ENCODE measurements at regions not wholly inside any gene's neighbourhood (a gene's known extent, or its start where the extent isn't known, plus 50 kb on each side); places are given as distances from the start of the nearest gene placed in this dataset.
"Not testable (repeated sequence)": the region's sequence is repeated elsewhere in the genome, so short reads cannot be mapped to it uniquely, and the experiment has no call there.

DNA sequence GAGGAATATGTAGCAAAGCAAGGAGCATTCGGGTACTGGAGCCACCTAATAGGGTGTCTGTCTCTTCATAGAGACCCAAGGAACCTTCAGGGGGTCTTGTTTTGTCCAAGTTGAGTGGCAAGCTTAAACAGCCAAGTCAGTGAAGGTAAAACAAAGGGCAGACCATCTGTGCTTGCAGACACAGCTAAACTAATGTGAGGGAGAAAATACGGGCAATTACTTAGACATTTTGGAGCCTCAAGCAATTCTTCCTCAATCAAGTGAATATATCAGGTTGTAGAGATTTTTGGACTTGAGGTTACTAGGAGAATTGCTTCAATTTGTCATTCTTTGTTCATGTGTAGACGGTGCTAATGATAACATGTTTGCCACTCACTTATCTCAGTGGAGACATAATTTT lies 148.2 kb upstream of the ARHGAP20 start:
- DNase-seq: no peak

DNA sequence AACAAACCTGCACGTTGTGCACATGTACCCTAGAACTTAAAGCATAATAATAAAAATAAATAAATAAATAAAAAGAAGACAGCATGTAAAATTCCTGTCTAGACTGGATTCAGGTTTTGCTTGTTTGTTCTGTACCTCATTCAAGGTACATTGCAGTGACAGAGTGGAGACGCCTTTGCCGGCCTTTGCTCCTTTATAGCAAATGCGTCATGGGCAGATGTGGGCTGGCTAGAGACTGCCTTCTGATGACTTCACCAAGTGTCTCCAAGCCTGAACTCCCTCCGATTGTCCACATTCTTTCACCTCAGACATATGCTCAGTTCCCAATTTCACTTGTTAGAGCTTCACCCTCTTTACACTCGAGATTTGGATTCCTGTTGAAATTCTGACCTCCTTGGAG lies 147.8 kb upstream of the ARHGAP20 start:
- no peak for DNase-seq

DNA sequence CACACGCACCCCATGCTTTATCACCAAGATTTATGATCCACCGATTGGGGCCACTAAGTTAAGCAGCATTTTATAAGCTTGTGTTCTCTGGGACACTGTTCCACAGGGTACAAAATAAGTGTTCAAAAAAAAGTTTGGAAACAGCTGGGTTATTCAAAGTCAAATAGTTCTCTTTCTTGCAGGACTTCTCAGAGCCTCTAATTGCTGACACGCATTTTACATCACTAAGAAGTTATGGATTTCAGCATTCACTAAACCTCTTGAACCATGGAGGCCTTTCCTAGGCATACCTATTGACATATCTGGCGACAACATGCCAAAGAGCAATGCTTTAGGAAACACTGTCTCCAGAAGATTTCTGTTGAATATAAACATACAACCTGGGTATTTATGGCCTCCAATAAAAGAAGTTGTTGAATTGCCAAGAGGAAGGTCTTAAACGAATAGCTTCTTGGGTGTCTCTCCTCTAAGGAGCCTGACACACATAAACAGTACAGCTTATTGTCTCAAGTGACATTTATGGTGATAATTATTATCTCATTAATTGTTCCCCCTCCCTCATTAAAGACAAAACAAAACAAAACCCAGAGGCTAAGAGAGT lies 147.1 kb upstream of the ARHGAP20 start:
- no peak for DNase-seq

DNA sequence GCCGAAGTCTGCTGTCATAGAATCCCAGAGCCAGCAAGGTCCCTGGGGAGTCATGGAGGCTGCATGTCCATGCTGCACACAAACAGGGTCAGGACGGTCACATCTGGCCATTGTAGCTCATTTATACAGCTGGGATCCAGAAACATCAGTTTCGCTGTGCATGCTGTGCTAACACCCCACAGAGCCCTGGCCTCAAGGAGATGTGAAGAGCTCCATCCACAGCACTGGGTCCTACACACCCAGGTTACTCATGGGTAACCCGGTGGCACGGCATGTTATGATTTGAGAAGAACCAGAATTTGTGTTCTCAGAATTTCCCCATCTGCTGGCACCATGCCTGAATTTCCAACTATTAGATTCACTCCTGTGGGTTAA lies 146.3 kb upstream of the ARHGAP20 start:
- no peak for DNase-seq

DNA sequence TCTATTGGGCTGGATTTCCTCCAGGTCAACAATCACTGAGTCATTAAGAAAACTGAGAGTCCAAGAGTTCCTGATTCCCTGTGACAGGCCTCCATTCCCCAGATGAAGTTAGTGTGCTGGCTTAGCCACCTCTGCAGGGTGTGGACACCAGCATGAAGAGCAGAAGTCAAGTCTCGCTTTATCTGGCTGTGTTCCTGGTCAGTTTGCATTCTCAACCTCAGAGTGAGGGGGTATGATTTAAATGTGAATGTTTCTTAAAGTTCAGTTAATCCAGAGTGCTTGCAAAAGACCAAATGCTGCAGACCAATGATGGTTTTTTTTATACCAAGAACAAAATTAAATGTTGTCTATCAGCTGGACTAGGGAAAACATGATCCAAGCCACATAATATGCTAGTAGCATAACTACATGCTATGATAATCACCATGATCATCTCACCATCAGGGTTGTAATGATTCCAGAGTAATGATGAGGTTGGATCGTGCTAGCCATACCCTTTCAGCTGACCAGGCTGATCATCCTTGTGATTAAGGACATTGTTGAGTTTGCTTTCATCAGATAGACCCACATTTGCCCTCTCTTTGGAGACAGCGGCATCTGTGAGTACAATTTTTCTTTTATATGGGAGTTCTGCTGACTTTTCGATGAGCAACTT lies 145.8 kb upstream of the ARHGAP20 start:
- DNase-seq: no peak

DNA sequence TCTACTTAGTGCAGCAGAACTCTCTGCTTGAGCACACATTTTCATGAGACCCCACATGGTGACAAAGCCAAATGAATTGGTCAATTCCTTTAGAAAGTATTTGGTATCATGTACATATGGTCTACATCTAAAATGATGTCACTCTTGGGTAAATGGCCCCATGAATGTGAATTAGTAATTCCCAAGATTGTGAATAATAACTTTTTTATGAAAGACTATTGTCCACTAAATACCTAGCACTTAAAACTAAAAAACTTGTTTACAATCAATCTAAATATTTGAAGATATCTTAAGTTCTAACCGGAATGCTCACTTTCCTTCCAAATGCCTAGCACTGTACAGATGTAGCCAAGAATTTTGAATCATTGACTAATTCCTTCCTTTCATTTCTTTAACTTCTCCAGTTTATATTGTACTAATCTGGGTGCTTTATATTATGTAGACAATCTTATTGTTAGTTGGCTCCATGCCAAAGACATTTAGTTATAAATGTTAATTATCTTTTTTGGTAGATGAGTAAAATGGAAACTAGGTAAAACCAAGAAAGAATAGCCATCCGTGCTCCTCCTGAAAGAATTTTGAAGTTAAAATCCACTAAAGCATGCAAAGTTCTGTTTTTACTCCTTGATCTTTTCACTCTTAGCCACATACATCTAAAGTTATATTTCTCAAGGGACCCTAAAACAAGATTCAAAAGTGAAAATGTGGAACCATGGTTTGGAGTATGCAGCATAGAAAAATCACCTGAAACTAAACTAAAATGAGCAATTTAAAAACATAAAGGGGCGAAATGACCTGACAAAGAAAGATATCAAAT lies 145.0 kb upstream of the ARHGAP20 start:
- no peak for DNase-seq

DNA sequence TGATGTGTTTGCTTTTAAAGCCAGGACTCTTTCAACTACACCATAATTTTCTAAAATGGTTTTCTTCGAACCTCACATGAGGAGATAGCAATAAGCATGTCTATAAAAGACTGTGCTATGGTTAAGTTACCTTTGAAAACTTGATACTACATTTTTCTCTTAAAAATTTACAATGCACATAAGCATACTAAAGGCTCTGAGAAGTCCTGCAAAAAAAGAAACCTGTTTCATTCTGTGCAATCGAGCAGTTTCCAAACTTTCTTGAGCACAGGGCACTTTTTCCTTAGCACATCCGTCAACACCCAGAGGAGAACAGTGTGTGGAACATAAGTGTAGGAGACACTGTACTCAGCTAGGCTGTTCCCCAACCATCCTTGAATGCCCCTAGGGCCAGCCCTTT lies 144.1 kb upstream of the ARHGAP20 start:
- DNase-seq: no peak

DNA sequence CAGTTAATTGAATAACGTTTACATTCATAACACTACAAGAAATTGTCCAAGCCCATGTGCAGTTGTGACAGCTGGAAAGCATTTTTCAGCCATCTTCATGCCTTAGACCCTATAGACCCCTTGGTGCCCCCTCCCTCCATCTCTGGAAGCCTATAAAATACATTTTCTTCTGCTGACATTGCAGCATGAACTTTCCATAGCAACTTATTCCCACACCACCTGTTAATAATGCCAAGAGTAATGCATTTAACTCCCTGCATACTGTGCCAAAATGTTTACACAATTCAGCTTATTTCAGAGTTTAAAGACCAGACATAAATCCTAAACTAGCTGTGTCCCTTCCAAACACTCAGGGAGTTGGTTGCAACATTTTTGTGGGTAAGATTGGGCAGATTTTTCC lies 143.0 kb upstream of the ARHGAP20 start:
- DNase-seq: no peak

DNA sequence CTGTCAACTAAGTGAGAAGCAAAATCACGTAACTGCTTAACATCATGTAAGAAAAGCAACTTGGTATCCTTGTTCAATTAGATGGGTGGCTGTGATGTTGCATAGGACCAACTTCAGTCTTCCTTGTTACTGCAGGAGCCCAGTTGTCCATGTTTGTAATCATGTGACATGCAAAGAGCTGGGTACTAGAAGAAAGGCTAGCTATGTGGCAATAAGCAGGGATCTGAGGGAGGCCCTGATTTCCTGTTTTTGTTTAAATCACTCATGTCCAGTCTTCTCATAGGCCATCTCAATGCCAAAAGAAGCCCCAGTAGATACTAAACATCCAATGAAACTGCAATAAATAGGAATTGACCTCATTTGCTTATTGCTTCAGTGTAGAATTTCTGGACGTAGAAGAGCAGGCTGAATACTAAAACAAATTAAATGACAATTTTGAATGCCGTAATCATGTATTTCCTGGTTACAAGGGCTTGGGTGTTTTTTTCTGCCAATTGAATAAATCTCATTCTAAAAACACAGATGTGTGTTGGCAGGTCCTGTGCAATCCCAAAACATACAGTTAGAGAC lies 140.8 kb upstream of the ARHGAP20 start:
- DNase-seq: no peak

DNA sequence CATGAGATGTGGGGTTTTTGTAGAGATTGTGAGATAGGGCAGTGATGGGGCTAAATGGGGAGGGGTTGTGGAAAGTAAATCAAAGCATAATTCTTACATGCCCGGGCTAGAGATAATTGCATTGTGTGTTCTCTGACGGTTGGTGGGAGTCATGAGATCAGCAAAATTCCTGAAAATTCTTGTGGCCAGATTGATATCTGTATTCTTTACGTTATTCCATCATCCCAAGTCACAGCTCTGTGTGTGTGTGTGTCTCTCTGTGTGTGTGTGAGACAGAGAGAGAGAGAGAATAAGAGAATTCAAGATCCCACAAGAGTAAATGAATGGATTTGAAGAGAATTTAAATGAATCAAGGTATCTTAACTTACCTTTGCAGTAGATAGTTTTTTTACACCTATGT lies 138.6 kb upstream of the ARHGAP20 start:
- no peak for DNase-seq

DNA sequence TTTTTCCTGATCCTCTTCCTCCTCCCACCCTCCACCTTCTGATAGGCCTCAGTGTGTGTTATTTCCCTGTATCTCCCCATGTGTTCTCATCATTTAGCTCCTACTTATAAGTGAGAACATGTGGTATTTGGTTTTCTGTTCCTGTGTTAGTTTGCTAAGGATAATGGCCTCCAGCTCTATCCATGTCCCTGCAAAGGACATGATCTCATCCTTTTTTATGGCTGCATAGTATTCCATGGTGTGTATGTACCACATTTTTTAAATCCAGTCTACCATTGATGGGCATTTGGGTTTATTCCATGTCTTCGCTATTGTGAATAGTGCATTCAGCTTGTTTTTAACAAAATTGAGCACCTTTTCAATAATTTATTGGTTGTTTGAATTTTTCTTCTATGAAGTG lies 130.8 kb upstream of the ARHGAP20 start:
- not testable (repeated sequence) for DNase-seq

DNA sequence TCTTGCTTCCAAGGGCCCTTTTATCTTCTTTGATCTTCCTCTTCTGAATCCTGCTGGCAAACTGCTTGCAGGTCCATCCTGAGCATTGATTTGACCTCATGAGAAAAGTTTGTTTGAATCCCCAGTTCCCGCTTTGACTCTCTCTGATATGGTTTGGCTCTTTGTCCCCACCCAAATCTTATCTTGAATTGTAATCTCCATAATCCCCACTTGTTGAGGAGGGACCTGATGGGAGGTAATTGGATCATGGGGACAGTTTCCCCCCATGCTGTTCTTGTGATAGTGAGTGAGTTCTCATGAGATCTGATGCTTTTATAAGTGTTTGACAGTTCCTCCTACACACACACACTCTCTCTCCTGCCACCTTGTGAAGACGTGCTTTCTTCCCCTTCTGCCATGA lies 126.6 kb upstream of the ARHGAP20 start:
- DNase-seq: no peak

DNA sequence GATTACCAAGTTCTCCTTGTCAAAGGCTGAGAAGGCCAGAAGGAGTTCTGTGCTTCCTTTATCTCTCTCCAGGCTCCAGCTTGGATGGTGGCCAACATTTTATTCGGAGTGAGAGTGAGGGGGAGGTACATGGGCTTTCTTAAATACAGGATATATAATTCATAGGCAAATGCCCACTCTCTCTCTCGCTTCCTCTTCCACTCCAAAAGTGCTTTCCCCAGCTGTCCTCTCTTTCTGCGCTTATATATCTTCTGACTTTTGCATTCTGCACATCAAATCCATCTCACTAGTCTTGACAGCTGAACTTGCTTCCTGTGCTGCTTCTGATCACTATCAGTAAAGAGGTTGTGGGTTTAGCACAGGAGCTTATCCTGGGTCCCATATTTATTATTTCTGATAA lies 125.4 kb upstream of the ARHGAP20 start:
- DNase-seq: no peak

DNA sequence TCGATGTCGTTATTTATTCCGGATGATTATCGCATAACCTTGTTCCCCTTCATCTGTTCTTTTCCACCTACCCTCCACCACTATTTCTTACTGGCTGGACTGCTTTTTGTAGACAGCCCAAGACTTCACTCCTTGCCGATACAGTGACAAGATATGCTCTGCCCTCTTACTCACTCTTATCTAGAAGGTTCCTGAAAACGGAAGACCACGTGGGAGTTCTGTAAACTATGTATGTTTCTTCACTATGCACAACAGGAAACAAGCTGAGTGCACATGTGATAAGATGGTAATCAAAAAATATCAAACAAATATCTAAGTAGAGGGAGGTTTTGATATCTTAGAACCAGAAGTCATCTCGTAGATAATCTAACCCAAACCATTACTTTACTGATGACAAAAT lies 122.9 kb upstream of the ARHGAP20 start:
- no peak for DNase-seq

DNA sequence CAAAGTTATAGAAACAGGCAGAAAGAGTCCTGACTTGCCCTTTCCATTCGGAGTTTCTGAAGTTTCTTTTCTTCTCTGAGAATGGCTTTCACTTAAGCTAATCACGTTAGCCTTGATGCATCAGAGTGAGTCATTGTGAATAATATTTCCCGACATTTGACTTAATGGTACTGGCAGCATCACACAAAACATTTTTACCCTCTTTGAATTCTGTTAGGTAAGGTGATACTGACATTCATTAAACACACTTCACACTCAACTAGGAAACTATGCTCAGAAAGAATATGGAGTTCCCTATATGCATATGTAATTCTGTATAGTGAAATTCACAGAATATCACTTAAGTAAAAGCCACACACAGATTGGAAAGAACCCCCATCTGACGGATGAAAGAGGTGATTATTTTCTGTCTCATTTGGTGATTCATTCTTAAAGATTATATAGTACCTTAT lies 120.8 kb upstream of the ARHGAP20 start:
- DNase-seq: no peak

DNA sequence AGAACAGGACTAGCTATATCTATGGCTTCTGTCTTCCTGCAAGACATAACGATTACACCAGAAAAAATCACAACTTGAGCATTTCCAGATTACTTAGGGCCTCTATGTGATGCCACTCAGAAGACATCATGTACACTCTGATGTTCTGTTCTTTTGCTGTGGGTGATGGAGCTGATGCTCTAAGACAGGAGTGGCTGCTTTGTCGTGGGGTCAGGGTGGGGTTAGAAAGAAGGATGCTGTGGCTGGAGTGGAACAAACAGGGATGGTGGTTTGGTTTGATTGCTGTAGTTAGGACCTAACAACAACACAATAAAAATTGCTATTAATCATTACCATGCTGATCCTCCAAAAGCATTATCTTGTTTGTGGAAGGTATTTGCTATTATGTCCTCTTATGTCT lies 120.3 kb upstream of the ARHGAP20 start:
- DNase-seq: no peak

DNA sequence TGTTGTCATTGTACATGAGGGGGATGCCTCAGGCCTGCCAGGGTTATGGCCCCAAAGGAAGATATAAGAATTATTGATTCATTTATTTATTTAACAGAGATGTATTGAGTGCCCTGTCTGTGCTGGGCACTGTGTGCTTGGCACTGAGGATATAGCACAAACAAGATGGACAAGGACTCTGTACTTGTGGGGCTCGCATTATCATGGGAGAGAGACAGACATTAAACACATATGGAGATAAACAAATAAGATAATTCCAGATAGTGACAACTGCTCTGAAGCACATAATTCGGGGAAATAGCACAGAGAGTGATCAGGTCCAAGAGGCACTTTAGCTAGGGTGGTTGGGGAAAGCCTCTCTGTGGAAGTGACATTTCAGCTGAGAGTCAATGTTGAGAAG lies 119.8 kb upstream of the ARHGAP20 start:
- no peak for DNase-seq

DNA sequence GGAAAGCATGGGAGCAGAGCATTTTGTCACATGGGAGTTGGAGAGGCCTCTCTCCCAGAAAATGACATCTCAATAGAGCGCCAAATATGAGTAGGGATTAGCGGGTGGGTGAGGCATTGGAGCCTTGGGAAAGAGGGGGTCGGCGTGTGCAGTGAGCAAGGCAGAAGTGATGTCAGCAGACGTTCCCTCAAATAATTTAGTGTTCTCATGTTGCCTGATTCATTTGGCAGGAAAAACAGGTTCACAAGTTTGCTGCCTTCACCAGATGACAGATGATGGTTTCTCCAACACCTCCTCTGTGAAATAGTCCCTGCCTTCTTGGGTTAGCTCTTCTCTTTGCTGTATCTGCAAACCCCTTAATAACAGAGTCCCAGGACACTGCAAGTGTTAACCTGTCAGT lies 118.5 kb upstream of the ARHGAP20 start:
- DNase-seq: no peak

DNA sequence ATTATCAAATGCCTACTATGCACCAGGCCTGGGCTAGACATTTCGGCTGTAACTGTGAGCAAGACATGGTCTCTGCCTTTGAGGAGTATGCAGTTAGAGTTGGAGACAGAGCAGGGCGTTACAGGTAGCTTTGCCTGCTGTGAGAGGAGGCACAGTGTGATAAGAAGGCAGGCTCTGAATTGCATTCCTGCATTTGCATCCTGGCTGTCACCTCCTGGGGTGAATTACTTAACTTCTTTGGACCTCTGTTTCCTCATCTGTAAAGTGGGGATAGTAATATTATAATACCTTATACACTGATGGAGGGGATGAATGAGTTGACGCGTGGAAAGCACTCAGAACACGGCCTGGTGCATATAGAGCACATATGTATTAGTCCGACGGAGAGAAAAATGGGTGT lies 118.1 kb upstream of the ARHGAP20 start:
- DNase-seq: no peak

DNA sequence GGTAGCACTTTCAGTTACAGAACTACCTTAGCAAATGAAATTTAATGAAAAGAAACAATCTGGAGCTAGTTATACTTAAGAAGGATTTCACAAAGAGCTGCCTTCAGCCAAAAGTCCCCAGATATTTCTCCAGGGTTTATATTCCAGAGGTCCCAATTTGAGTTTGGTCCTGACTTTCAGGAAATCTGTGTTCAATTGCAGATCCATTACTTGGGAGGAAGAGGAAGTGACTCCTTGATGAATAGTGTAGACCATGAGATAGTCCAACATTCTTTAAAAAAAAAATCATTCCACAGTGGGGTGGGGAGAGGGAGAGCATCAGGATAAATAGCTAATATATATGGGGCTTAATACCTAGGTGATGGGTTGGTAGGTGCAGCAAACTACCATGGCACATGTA lies 117.6 kb upstream of the ARHGAP20 start:
- DNase-seq: no peak

DNA sequence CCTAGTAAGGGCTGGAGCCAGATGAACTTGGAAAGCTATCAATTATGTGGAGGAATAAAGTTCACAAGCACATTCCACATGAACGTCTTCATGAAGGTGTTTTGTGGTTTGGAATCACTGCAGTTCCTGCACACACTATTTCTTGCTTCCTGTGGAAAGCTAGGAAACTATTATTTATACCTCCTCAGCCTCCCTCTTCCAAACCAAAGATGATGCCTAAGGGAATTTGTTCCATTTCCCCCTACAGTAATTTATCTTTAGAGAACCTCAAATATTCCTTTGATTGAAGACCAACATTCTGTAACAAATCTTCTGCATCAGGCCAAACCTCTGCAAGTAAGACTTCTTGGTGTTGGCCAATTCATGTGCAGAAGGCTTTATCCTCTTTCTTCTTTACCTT lies 115.8 kb upstream of the ARHGAP20 start:
- DNase-seq: no peak

DNA sequence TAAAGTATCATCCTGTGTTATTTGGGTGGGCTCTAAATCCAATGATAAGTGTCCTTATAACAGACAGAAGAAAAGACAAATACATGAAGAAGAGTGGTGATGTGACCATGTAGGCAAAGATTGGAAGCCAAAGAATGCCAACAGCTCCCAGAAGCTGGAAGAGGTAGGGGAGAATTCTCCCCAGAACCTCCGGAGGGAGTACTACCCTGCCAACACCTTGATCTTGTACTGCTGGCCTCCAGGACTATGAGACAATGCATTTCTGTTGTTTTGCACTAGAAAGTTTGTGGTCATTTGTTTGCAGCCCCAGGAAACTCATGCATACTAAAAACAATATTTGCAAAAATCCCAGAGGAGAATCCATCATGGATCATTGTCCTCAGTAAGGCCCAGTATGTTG lies 115.0 kb upstream of the ARHGAP20 start:
- DNase-seq: no peak

DNA sequence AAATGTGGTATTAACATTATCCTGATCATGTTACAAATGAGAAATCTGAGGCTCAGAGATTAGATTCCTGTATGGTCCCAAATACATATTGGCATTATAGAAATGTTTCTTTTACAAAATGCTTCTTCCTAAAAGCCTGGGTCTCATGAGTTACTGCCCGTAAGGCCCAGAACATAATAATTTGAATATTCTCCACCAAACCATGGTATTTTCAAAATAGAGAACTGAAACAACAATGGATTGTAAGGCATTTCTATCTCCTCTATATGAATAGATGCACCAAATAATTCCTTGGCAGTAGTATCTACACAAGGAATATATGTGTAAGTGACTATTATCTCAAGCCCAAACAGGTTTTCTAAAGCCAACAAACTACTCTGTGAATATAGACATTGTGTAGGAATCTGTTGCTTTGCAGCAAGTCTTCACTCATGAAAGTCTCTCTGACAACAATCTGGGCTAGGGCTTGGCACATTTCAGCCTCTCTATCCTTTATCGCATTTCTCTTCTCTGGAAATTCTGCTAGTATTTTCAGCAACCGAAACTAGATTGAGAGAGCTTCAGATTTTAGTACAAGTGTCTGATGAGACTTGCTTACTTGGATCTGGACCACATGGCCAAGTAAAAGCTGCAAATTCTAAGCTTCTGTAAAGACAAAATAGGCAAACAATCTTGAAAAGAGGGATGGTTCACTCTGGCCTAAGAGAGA lies 112.8 kb upstream of the ARHGAP20 start:
- no peak for DNase-seq
